ENCODE measurements at regions not wholly inside any gene's neighbourhood (a gene's known extent, or its start where the extent isn't known, plus 50 kb on each side); places are given as distances from the start of the nearest gene placed in this dataset.

DNA sequence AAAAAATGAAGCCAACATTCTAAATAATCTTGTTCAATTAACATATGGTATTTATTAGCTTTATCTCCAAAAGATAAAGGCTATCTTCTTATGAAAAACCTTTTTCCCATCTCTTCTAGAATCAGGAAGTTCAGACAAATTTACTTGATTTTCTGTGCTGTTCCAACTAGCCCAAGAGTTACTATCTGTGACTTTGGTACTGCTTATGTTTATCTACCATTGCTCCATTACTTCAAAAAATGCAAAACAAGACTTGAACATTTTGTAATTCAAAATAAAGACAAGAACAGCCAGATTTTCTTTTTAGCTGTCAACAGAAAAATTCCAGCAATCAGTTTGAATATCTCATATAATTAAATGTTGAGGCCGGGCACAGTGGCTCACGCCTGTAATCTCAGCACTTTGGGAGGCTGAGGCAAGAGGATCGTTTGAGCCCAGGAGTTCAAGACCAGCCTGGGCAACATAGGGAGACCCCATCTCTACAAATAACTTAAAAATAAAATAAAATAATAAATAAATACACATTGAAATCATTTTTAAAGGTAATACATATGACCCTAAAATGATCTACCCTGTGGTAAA lies 188.5 kb downstream of the LTN1 start:
- H3K4me3 ChIP-seq (ENCODE audit: low read depth, low read length): no peak overlapping the region
- TF ChIP-seq, protein P1, sequence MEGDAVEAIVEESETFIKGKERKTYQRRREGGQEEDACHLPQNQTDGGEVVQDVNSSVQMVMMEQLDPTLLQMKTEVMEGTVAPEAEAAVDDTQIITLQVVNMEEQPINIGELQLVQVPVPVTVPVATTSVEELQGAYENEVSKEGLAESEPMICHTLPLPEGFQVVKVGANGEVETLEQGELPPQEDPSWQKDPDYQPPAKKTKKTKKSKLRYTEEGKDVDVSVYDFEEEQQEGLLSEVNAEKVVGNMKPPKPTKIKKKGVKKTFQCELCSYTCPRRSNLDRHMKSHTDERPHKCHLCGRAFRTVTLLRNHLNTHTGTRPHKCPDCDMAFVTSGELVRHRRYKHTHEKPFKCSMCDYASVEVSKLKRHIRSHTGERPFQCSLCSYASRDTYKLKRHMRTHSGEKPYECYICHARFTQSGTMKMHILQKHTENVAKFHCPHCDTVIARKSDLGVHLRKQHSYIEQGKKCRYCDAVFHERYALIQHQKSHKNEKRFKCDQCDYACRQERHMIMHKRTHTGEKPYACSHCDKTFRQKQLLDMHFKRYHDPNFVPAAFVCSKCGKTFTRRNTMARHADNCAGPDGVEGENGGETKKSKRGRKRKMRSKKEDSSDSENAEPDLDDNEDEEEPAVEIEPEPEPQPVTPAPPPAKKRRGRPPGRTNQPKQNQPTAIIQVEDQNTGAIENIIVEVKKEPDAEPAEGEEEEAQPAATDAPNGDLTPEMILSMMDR (conservative IDR thresholded peaks at IDR 0.05; ENCODE audit: low read depth, low read length): no peak
- DNase-seq (ENCODE audit: low read depth): no peak

DNA sequence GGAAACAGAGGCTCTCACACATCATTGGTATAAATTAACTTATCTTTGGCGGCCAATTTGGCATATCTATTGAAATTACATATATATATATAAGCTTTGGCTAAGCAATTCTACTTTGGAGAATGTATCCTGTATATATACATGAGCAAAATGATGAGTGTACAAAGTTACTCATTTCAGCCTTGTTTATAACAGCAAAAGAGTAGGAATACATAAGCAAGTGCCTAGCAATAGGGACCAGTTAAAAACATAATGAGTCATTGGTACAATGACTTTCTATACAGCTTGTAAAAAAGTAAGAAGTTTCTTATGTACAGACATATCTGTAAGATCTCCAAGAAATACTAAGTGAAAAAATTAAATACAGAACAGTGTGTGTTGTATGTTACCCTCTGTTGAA lies 190.8 kb downstream of the LTN1 start:
- DNase-seq (ENCODE audit: low read depth): no peak
- TF ChIP-seq, protein P1 (conservative IDR thresholded peaks at IDR 0.05; ENCODE audit: low read depth, low read length): no peak
- H3K4me3 ChIP-seq (ENCODE audit: low read depth, low read length): no peak overlapping the region

DNA sequence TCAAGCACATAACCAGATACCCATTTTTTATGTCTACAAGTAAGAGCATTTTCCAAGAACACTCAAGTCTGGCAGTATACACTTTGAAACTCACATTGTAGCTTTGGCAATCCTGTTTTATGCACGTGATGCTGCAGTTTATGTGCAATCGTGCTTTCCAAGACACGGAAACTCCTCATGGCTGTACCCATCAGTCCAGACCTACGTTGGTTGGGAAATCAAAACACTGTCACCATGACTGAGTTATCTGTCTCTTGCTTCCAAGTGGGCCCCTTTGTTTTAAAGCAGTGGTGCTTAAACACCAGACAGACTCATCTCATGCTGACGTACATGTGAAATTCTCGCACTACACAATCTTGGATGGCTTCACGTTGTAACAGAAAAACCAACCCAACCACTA lies 192.8 kb downstream of the LTN1 start:
- TF ChIP-seq, protein P1 (conservative IDR thresholded peaks at IDR 0.05; ENCODE audit: low read depth, low read length): no peak
- no peak overlapping the region for H3K4me3 ChIP-seq (ENCODE audit: low read depth, low read length)
- DNase-seq (ENCODE audit: low read depth): no peak

DNA sequence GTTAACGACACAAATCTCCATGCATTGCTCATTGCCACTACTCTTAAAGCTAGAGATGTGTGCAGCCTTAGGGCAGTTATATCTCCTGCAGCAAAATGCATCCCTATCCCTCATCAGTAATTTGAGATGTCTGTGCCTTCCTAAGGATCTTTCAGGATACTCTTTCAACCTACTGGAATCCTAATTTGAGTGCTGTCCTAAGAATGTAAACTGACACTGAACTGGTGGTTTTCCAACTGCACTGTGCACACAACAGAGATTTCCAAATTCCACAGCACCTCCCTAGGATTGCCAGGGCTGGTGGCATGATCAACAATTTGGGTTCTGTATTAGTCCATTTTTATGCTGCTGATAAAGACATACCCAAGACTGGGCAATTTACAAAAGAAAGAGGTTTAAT lies 193.9 kb downstream of the LTN1 start:
- TF ChIP-seq, protein P1 (conservative IDR thresholded peaks at IDR 0.05; ENCODE audit: low read depth, low read length): no peak
- no peak overlapping the region for H3K4me3 ChIP-seq (ENCODE audit: low read depth, low read length)
- DNase-seq (ENCODE audit: low read depth): no peak

DNA sequence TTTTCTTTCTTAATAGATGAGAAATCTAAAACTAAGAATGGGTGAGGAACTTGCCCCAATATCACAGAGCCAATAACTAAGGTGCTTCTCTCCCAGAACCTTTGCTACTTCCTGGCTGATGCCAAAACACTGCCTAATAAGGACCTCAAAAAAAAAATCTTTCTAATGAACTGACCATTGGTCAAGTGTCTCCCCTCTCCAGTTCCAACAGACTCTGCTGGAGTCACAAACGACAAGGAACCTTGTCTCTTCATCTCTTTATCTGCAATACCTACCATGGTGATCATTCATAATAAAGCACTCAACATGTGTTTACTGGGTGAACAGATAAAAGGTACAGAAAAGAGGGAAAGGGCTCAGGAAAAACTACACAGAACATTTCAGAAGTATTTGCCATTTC lies 197.4 kb downstream of the LTN1 start:
- no peak overlapping the region for H3K4me3 ChIP-seq (ENCODE audit: low read depth, low read length)
- DNase-seq (ENCODE audit: low read depth): no peak
- TF ChIP-seq, protein P1 (conservative IDR thresholded peaks at IDR 0.05; ENCODE audit: low read depth, low read length): no peak

DNA sequence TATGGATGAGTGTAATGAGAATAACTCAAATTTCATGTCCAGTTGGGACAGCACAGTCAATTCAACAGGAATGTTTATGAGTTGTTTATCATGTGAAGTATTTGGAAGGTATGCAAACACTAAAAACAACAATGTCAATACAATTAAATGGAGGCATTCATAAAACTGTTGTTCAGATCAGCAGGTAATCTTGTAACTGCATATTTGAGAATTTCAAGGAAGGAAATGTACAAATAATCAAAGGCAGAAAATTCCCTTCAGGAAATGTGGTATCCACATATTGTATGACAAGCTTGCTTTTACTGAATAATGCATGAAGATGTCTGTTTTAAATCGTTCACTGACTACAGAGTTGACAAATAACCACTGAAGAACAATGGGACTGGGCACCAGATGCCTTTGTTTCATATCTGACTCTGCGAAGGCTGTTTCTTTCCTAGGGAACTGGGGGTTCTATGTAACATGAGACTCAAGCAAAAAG lies 198.3 kb downstream of the LTN1 start:
- TF ChIP-seq, protein P1 (conservative IDR thresholded peaks at IDR 0.05; ENCODE audit: low read depth, low read length): no peak
- no peak for DNase-seq (ENCODE audit: low read depth)

DNA sequence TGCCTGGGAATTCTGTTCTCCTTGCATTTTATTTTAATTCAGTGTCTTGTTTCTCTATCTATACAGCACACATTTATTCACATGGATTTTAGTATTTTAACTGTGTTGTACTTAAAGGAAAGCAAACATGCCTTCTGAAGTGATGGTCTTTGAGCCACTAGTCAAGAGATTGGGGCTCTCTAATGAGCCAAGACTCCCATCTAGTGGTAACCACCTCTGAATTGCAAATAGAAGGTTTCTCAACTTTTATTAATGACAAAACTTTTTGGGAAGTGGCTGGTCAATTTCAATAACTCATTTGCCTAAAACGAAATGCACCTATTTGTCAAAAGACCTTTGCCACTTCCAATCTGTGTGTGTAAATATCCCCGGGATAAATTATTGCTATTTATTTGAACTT lies 199.6 kb downstream of the LTN1 start:
- TF ChIP-seq, protein P1 (conservative IDR thresholded peaks at IDR 0.05; ENCODE audit: low read depth, low read length): peak; percentile 75
- peak; percentile 79 for DNase-seq (ENCODE audit: low read depth)

More for the DNA sequence above, 198.3 kb downstream of the LTN1 start:
- no peak overlapping the region for H3K4me3 ChIP-seq (ENCODE audit: low read depth, low read length)

More for the DNA sequence above, 199.6 kb downstream of the LTN1 start:
- H3K4me3 ChIP-seq (ENCODE audit: low read depth, low read length): no peak overlapping the region

Data from choroid plexus epithelial cell (primary cell).